GM19395 (cell line): ENCODE measurements at regions not wholly inside any gene's neighbourhood (a gene's known extent, or its start where the extent isn't known, plus 50 kb on each side); places are given as distances from the start of the nearest gene placed in this dataset.
"Not testable (repeated sequence)": the region's sequence is repeated elsewhere in the genome, so short reads cannot be mapped to it uniquely, and the experiment has no call there.

Source experiments
- ATAC-seq: cut with Tn5 transposase; IDR thresholded peaks from one replicate; pipeline ENCODE4 v1.9.1; 2021; ENCODE audit warnings: mild to moderate bottlenecking, moderate library complexity; ENCODE audit not compliant: unreplicated experiment

DNA sequence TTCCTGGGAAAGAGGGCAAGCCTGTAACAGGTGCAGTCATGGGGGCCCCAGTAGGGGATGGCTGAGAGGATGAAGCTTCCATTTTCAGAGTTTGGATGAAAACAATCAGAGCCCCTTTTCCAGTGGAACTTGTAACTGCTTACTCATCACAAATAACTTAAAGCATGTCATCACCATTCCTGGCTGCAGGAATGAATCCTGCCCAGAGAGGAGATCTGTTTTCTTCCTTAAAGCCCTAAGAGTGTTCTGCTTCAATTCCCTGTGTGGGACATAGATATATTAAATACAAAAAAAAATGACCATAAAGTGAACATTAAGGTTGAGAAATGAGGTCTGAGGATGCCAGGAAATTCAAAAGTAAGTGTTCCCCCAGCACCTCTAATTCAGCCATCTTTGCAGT lies 183.4 kb upstream of the MEIS1 start:
- no peak for ATAC-seq

DNA sequence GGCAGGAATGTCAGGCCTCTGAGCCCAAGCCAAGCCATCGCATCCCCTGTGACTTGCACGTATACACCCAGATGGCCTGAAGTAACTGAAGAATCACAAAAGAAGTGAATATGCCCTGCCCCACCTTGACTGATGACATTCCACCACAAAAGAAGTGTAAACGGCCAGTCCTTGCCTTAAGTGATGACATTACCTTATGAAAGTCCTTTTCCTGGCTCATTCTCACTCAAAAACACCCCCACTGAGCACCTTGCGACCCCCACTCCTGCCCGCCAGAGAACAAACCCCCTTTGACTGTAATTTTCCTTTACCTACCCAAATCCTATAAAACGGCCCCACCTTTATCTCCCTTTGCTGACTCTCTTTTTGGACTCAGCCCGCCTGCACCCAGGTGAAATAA lies 185.8 kb upstream of the MEIS1 start:
- not testable (repeated sequence) for ATAC-seq

DNA sequence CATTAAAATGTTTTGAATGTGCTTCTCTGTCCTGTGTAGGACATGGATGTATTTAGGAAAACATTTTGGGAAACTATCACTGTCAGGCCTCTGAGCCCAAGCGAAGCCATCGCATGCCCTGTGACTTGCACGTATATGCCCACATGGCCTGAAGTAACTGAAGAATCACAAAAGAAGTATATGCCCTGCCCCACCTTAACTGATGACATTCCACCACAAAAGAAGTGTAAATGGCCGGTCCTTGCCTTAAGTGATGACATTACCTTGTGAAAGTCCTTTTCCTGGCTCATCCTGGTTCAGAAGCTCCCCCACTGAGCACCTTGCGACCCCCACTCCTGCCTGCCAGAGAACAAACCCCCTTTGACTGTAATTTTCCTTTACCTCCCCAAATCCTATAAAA lies 191.1 kb upstream of the MEIS1 start:
- ATAC-seq, result not testable (repeated sequence)

DNA sequence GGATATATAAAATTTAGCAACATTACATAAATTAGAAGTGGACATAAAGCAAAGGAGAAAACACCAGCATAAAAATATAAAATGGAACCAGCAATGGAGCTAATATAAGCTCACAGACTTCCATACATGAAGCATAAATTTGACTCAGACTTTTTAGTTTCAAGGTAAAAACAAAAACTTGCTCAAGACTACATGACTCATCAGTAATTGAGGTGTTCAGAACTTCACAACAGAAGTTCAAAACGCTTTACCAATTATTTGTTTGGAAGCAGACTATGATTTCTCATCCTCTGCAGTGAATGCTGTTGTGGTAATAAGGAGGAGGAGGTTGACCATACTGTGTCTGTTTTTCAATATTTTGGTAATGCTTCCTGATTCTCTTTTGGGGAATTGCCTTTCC lies 192.0 kb upstream of the MEIS1 start:
- ATAC-seq, result not testable (repeated sequence)

DNA sequence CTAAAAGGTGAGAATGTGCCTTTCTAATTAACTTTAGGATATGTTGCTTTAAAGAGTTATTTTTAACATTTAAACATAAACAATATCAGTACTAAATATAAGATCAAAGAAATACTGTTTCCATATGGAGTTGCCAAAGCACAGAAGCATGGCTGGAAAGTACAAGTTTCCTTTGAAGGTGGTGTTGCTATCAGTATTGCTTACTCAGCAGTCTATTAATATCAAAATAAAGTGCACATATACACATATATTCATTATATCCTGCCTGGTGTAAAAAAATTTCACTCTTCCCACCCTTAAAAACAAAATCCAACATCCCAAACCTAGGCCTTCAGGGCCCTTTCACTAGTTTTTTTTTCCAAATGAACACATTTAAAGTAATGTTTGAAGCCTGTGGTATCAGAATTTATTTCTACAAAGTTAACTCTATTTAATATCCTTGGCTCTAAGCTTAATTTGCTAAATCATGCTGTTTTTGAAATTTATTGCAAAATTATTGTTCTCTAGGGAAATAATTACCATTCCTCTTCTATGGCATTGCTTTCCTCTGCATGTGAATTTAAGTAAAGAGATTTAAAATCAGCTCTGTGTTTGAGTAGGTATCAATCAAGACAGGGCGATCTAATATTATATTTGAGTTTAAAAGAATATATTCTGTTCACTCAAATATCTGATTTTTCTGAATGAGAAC lies 192.7 kb upstream of the MEIS1 start:
- no peak for ATAC-seq

DNA sequence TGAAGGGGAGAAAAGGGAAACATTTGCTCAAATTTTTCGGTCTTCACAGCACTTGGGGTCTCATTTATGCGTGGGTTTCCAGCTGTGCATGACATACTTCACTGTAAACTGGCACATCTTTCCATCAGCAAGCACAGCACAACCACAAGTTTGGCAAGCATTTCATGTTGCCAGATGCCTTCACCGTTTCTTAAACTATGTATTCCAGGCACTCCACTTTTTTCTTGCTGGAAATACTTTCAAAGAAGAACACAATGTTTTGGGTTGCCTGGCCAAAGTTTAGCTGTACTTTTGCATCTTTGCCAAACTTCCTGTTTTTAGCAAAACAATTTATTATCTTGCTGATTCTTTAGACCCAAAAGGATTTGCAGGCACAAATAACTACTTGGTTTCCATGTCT lies 194.6 kb upstream of the MEIS1 start:
- ATAC-seq, result no peak

DNA sequence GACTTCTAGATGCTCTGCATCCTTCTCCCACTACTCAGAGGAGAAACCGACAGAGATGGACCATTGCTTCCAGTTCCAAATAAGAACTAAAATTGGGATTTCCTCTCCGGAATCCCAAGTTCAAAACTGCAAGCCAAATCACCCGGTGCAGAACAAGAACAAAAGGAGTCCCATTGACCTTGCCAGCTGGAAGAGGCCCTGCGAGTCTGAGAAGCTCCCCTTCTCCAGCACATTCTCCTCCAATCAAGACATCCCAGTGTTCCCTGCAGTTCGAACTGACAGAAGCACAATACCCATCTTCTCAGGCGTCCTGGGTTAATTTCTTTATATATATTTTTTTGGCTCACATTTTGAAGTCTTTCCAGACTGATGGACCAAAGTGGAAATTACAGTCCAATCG lies 195.3 kb upstream of the MEIS1 start:
- no peak for ATAC-seq

DNA sequence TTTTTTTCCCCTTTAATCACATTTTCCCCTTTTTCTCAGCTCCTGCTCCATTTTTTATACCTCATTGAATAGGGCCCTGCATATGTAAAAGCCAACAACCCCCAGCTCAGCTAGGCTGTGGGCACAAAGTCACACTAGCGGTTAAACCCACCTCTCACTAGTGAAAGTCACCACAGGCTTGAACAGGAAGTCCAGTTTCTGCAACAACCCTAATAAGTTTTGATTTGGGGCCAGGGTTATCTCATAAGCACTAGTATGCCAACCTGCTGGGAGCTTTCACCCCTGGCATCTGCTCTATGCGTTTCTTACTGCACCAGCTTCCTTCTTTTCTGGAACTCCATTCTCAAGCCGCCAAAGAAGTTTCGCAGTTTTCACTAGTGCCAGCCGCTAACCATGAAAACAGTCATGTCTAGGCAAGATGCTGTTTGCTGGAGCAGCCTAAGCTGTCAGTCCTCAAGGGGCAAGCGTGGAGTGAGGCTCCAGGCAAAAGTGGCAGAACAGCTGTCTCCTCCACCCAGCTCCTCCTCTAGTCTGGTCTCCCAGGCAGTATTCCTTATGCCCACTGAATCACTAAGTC lies 197.0 kb upstream of the MEIS1 start:
- ATAC-seq, result no peak

DNA sequence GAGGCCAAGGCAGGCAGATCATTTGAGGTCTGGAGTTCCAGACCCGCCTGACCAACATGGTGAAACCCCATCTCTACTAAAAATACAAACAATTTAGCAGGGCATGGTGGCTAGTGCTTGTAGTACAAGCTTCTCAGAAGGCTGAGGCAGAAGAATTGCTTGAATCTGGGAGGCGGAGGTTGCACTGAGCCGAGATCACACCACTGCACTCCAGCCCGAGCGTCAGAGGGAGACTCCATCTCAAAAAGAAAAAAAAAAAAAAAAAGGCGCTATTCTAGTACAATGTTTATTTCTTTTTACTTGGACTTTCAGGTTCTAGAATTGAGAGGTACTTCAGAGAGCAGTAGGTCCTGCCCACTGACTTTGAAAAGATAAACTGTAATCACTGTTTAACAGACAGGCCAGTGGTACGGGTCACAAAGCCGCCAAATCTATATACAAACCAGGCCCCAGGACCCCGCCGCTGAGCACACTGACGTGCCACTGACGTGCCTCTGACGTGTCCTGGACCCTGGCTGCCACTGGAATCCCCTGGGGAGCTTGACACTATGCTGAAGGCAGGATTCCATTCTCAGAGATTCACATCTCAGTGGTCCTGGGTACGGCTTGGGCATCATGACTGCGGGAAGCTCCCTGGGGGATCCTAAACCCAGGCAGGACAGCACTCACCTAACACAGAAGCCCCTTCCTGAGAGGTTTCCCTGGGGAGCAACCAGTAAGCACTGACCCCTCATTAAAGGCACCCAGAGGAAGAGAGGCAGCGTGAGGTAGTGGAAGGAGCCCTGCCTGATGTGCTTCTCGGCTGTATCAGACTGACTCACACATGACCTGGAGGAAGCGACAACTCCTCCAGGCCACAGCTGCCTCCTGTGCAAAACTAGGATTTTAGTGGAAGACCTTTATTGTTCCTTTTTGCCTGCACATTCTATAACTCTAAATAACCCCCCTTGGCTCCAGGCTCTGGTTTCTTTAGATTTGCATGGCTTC lies 197.8 kb upstream of the MEIS1 start:
- no peak for ATAC-seq

DNA sequence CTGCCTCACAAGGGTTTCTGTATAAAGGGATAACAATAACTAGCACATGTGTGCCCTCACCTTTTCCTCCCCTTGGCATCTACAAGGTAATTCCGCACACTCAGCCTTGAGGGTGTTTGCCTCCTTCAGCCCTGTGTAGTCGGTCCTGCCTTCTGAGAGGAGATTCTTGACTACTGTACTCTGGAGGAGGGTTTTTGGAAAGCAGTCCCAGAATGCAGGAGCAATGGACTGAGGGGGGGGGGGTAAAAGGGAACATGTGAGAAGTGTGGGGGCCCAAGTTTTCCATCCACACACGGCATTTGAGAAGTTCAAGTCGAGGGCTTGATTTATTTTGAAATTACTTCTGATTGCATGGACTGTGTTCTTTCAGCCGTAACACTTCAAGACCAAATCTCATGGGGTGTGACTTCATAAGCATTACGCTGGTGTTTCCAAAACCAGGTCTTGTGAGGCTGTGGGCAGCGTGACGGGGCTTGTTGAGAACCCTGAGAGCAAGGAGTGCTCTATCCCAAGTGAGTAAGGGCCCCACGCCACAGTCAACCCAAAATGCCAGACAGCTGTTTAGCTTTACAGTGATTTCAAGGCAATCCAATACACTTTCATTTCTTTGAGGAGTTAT lies 198.7 kb upstream of the MEIS1 start:
- ATAC-seq, result no peak

DNA sequence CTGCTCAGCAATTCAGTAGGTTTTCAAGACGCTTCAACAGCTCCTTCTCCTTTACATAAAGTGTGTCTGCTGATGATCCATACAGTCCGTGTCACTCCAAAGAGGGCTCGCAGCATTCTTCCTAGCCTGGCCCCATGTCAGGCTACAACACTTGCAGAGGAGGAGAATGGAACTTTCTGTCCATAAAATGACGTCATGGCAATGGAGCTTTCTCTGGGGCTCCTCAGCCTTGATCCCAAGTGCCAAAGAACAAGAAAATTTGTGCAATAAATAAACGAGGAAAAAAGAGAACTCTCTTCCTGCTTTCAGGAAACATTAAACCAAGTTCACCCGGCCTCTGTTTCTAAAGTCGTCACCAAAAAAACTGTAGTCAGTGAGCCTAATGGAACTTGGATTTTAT lies 199.5 kb upstream of the MEIS1 start:
- ATAC-seq, result no peak

DNA sequence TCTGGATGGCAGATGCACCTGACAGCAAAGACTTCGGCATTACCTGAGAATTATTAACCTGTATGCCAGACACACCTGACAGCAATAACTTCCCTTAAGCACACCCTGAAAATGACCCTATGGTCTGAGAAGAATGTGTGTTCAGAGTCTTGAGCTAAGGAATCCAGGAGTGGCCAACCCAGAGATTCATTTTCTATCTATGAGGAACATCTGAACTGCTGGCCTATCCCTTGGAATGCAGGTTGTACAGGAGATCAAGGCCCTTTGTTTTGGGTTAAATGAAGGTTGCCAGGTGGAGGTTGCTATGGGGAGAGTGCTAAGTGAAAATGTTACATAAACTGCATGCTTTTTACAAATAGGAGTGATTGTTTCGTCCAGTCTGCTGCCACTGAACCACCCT lies 200.9 kb upstream of the MEIS1 start:
- ATAC-seq, result no peak

DNA sequence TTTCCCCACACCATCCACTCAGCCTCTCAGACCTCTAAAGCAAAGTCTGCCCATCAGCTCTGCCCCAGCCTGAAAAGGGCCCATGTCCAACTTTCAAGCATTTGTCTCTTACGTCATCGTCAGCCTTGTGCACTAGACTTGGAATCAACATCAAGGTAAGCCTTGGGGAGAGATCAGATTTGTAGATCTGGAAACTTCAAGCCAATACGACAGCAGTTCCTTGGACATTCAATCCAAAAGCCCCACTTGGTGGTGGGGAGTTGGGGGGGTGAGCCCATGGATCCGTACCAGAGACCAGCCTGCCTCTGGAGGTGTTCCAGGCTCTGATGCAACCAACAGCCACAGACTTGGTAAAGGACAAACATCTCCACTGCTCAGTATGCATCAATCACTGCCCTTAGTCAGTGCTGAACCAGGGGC lies 206.8 kb upstream of the MEIS1 start:
- no peak for ATAC-seq

DNA sequence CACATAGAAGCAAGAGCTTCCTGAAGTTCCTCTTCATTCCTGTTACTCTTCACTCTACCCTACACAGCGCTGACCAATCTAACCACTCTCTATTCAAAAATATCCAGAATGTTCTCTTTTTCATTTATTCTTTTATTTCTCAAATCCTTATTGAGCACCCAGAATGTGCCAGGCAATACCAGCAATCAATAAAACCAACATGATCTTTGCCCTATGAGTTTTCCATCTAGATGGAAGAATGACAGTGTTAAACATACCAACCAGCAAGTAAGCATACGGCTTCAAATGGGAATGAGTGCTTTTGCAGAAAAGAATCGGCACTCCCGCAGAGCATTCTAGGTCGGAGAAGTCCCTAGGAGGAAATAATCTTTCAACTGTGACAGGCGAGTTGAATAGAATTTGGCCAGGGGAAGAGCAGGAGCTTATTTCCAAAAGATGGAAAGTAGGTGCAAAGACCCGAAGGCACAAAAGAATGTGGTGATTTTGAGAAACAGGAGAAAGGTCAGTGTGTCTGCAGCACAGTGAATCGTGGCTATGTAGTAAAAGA lies 217.8 kb upstream of the MEIS1 start:
- no peak for ATAC-seq

DNA sequence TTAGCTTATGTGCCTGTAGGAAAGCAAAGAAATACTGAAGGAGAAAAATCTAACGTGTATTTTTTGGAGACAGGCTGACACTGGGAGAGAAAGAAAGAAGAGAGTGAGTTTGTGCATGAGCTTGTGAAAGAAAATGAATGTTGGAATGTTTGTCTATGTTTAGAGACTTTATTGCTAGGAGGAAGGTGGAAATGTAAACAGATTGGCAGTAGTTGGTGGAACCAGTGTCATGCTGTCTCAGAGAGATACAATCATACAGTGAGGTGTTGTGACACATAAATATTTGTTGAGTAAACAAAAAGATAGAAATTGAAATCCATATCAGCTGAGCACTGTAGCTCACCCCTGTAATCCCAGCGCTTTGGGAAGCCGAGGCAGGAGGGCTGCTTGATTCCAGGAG lies 222.2 kb upstream of the MEIS1 start:
- no peak for ATAC-seq

DNA sequence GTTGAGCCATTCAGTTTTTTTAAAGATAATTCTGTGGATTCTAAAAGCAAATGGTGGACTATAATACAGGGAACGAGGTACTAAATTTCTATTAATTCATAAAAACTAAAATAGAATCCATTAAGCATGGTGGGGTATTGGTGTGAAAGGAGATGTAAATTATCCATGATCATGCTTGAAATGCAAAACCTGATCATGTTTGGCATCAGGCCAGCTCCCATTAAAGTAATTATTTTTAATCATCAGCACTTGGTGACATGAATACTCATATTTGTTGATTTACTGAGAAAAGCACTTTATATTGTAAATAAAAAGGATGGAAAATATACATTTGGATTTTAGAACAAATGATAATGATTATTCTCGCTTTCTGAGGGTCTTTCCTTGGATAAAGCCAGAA lies 232.3 kb upstream of the MEIS1 start:
- ATAC-seq, result no peak

DNA sequence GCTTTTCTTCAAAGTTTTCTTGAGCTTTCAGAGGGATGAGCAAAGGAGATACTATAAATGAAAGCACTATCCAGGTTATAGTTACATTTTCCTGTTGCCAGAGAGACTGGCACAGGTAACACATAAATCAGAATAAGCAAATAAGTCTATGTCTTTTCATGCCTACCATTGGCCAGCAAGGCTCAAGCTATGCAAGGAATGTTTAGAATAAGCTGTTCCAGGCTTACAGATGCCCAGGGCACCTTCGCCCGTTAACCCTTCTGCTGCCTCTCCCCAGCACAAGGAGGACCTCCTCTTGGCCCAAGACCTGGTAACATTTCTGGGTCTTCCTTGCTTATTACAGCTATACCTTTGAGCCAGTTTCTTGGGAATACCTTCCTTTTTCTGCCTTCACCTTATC lies 233.7 kb upstream of the MEIS1 start:
- ATAC-seq, result no peak

DNA sequence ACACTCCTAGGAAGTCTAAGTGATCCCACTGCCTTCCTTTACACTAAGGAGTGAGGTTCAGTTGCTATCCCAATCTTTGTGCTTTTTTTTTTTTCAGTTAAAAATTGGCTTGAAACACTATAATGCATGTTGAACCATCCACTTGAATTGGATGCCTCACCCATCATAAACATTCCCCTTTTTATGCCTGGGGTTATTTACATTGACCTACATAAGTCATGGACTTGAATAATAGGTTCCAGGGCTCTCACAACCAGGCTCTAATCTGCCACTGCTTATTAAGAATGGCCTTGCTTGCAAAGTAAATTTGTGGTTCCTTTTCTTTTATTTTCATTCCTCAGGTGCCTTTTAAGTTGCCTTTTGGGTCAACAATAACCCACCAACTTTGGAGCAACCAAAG lies 236.1 kb upstream of the MEIS1 start:
- no peak for ATAC-seq

DNA sequence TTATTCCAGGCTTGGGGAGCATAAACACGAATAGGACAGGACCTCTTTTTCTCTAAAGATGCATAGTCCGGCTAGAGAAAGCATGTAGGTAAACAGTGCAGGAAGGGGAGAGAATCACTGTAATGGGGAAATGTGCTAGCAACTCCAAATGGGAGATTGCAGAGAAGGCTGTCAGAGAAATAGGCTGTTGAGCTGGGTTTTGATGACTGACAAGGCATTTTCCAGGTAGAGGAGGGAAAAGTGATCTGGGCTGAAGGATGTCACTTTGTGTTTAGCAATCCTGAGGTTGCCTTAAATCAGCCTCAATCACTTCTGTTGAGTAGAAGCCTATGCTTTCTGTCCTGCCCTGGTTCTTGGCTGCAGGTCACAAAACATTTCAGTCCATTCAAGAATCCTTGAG lies 242.0 kb upstream of the MEIS1 start:
- no peak for ATAC-seq

DNA sequence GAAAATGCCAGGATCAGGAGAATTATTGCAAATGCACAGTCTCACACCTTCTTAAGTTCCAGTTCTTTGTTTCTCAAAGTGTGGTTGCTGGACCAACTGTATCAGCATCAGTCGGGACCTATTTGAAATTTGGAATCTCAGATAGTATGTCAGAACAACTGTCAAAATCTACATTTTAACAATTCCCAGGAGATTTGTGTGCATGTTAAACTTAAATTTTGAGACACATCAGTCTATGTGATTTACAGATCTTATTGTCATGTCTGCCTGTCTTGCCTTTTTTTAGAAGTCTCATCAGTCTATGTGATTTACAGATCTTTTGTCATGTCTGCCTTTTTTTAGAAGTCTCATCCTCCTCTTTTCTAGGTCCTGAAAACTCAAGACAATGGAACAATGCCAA lies 243.6 kb upstream of the MEIS1 start:
- ATAC-seq, result no peak

DNA sequence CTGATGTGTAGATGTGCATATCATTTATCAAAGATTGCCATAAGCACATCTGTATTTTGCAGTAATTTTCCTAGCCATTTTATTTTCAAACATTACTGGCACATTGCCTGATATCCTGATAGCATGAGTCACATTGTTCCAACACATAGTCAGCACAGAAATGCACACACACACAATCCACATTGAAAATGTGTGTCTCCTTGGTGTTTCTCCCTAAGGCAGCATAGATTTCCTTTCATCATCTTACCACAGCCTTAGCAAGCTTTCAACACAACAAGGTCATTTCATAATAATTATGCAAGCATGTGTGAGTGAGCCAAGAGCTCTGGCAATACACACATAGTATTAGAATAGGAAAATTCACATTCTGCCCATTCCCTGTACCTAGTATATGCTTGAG lies 245.4 kb upstream of the MEIS1 start:
- no peak for ATAC-seq
